ENCODE measurements at regions not wholly inside any gene's neighbourhood (a gene's known extent, or its start where the extent isn't known, plus 50 kb on each side); places are given as distances from the start of the nearest gene placed in this dataset.

- 77% methylated on average over 2 of the region's 2 CpGs for WGBS
These were observed 109.8 kb upstream of the MSX2 start for GRCh38 chr5:174614500-174615135.

More at GRCh38 chr5:174614500-174615135, 109.8 kb upstream of the MSX2 start:
- H3K4me3 ChIP-seq (ENCODE audit: low read depth in 1 of 3, low read length in 3 of 3) = no peak overlapping the region
- no peaks in the 10 kb centered on the region for H3K4me1 ChIP-seq (ENCODE audit: control insufficient read depth in 4 of 4, insufficient read depth in 4 of 4, low read length in 3 of 4)
- no peak for TF ChIP-seq SP1 (IDR thresholded peaks at IDR 0.05)
- TF ChIP-seq, protein P1, sequence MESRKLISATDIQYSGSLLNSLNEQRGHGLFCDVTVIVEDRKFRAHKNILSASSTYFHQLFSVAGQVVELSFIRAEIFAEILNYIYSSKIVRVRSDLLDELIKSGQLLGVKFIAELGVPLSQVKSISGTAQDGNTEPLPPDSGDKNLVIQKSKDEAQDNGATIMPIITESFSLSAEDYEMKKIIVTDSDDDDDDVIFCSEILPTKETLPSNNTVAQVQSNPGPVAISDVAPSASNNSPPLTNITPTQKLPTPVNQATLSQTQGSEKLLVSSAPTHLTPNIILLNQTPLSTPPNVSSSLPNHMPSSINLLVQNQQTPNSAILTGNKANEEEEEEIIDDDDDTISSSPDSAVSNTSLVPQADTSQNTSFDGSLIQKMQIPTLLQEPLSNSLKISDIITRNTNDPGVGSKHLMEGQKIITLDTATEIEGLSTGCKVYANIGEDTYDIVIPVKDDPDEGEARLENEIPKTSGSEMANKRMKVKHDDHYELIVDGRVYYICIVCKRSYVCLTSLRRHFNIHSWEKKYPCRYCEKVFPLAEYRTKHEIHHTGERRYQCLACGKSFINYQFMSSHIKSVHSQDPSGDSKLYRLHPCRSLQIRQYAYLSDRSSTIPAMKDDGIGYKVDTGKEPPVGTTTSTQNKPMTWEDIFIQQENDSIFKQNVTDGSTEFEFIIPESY (IDR thresholded peaks at IDR 0.05) = no peak
- TF ChIP-seq FOXA2 (IDR thresholded peaks at IDR 0.05) = no peak
- no peak for TF ChIP-seq TAF1 (conservative IDR thresholded peaks at IDR 0.05)
- no peak for TF ChIP-seq FOXA1 (IDR thresholded peaks at IDR 0.05)
- TF ChIP-seq HNF4G (IDR thresholded peaks at IDR 0.05) = no peak
- no peak for TF ChIP-seq JUND (IDR thresholded peaks at IDR 0.05)
- TF ChIP-seq NR2F2 (IDR thresholded peaks at IDR 0.05) = no peak
- TF ChIP-seq GABPA (IDR thresholded peaks at IDR 0.05 in 1 of 2, conservative IDR thresholded peaks at IDR 0.05 in 1 of 2) = no peak
- TF ChIP-seq, protein P2, sequence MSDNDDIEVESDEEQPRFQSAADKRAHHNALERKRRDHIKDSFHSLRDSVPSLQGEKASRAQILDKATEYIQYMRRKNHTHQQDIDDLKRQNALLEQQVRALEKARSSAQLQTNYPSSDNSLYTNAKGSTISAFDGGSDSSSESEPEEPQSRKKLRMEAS (IDR thresholded peaks at IDR 0.05) = no peak
- TF ChIP-seq EGR1 (IDR thresholded peaks at IDR 0.05; ENCODE audit: low read depth in 2 of 2) = no peak
- no peak for TF ChIP-seq RXRA (IDR thresholded peaks at IDR 0.05)
- TF ChIP-seq YY1 (IDR thresholded peaks at IDR 0.05) = no peak
- TF ChIP-seq HNF4A (conservative IDR thresholded peaks at IDR 0.05) = no peak
- TF ChIP-seq, protein P3, sequence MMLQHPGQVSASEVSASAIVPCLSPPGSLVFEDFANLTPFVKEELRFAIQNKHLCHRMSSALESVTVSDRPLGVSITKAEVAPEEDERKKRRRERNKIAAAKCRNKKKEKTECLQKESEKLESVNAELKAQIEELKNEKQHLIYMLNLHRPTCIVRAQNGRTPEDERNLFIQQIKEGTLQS (IDR thresholded peaks at IDR 0.05) = no peak
- no peak for TF ChIP-seq CTCF (IDR thresholded peaks at IDR 0.05; ENCODE audit: low read depth, low read length, missing input control)
- no peak for TF ChIP-seq RAD21 (IDR thresholded peaks at IDR 0.05)
- TF ChIP-seq, protein P4, sequence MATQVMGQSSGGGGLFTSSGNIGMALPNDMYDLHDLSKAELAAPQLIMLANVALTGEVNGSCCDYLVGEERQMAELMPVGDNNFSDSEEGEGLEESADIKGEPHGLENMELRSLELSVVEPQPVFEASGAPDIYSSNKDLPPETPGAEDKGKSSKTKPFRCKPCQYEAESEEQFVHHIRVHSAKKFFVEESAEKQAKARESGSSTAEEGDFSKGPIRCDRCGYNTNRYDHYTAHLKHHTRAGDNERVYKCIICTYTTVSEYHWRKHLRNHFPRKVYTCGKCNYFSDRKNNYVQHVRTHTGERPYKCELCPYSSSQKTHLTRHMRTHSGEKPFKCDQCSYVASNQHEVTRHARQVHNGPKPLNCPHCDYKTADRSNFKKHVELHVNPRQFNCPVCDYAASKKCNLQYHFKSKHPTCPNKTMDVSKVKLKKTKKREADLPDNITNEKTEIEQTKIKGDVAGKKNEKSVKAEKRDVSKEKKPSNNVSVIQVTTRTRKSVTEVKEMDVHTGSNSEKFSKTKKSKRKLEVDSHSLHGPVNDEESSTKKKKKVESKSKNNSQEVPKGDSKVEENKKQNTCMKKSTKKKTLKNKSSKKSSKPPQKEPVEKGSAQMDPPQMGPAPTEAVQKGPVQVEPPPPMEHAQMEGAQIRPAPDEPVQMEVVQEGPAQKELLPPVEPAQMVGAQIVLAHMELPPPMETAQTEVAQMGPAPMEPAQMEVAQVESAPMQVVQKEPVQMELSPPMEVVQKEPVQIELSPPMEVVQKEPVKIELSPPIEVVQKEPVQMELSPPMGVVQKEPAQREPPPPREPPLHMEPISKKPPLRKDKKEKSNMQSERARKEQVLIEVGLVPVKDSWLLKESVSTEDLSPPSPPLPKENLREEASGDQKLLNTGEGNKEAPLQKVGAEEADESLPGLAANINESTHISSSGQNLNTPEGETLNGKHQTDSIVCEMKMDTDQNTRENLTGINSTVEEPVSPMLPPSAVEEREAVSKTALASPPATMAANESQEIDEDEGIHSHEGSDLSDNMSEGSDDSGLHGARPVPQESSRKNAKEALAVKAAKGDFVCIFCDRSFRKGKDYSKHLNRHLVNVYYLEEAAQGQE (IDR thresholded peaks at IDR 0.05) = no peak
- H3K36me3 ChIP-seq (ENCODE audit: control insufficient read depth in 4 of 4, insufficient read depth in 3 of 4, low read depth in 1 of 4, low read length in 3 of 4) = no peaks in the 10 kb centered on the region
- no peak overlapping the region for H3K27ac ChIP-seq (ENCODE audit: low read depth in 1 of 2, low read length in 2 of 2)
- H3K27me3 ChIP-seq (ENCODE audit: control insufficient read depth in 4 of 4, insufficient read depth in 4 of 4, low read length in 3 of 4) = peaks cover 0 to 3% (median under 1%) of the 10 kb centered on the region in 4 donors
- H3K9me3 ChIP-seq (ENCODE audit: control insufficient read depth in 4 of 4, low read length in 3 of 4) = peaks cover 0 to 2% (median under 1%) of the 10 kb centered on the region in 4 donors
- DNase-seq (ENCODE audit: low spot score) = no peak
- H3K9ac ChIP-seq (ENCODE audit: low read depth in 1 of 2, low read length in 2 of 2) = no peak overlapping the region
